ENCODE measurements at regions not wholly inside any gene's neighbourhood (a gene's known extent, or its start where the extent isn't known, plus 50 kb on each side); places are given as distances from the start of the nearest gene placed in this dataset.
A peak's percentile ranks its signal among the peaks of the same experiment; 100 is the strongest.

DNA sequence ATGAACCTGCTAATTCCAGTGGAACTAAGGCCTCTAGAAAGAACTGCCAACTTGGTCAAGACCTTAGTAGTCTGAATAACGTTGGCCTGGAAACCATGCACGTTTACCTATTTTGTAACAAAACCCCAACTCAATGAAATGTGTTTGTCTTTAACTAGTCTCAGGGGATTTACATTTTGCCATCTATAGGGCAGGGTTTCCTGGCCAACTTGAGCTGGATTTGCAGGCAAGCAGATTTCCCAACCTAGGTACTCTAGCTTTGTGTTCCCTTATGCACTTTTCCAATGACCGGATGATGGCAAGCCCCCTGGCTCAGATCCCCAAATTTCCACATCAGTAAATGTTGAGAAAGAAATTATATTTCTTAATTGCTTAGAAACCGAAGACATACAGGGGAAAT, 114.5 kb downstream of the IRS2 start:
- DNase-seq (ENCODE audit: low read depth, low spot score): no peak

DNA sequence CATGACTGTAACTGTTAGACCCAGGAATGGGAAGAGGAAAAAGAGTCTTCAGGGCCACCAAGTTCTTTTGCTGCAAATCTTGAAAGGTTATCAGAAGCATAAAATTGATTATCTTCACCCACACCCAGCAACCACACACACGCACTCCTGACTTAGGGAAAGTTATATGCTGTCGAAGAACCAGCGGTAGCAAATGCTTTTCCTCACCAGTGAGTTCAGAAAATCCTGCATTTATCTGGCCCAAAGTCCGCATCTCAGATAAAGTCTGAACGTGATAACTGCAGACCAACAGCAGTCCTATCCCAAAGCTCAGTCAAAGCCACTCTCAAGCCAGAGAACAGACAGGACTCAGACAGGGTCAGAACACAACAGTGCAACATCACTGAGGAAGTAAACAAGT, 115.6 kb downstream of the IRS2 start:
- no peak for DNase-seq (ENCODE audit: low read depth, low spot score)
- no peak overlapping the region for H3K27ac ChIP-seq

More for the DNA sequence above, 114.5 kb downstream of the IRS2 start:
- H3K27ac ChIP-seq: no peak overlapping the region

DNA sequence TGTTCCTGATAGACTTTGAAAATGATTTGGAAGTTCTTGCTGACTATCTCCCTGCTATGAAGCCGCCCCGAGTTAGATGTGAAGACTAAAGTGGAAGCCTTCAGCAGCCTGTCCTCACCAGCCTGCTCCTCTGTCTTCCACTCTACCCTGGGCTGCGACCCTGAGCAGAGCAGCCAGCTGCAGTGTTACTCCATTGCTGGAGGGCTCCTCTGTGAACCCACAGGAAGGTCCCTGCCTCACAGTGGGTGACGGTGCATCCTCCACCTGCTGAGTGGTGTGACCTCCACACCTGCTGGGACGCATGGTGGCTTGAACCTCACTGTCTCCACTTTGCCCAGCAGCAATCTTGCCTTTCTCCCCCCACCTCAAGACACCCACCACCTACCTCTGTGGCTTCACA, 116.4 kb downstream of the IRS2 start:
- no peak overlapping the region for H3K27ac ChIP-seq
- DNase-seq (ENCODE audit: low read depth, low spot score): no peak

DNA sequence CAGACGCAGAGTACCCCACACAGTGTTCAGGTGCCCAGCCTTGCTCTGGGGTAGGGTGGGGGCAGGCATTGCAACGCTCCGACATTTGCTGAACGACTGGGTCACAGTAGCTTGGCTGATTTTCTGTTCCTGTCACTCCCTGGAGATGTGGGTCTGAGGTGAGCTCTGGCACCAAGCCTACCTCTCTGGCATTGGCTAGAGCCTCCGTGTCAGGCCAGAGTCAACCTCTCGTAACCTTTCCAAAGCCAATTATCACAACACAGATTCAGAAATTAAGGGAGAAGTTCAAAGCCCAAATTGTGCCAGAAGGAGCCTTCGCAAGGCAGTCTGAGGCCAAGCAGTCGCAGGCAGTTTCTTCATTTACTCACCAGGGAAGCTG, 117.2 kb downstream of the IRS2 start:
- H3K27ac ChIP-seq: no peak overlapping the region
- DNase-seq (ENCODE audit: low read depth, low spot score): no peak

DNA sequence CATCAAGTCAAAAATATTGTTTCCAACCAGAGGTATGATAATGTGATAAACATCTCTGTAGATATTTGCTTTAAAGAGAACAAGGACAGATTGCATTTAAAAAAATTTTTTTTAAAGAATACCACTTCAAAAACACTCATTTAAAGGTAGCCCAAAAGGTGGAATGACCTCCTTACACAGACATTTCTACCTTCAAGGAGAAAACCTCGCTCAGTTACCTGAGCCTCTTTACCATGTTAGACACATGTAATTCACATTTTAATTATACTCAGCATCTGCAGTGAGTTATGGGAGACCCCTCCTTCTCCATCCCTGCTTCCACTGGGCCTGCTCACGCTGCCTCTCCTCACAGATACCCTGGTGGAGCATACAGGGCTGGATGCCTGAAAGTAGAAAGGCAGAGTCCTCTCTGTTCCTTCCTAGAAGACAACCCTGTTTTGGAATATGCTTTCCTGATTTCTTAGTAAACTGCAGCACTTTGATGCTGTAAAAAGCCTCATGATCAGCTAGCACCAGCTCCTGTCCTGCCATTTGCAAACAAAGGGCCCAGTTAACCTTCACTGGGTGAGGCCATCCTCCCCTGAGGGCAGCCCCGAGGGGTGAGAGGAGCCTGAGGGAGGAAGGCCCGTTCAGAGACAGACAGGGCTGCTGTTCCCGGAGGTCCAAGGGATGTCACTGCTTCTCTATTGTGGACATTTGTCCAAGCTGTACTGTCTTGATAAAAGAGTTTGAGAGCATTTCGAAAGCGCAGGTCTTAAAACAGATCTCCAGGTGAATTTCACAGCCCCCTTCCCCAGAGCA, 117.8 kb downstream of the IRS2 start:
- no peak for DNase-seq (ENCODE audit: low read depth, low spot score)
- H3K27ac ChIP-seq: no peak overlapping the region

DNA sequence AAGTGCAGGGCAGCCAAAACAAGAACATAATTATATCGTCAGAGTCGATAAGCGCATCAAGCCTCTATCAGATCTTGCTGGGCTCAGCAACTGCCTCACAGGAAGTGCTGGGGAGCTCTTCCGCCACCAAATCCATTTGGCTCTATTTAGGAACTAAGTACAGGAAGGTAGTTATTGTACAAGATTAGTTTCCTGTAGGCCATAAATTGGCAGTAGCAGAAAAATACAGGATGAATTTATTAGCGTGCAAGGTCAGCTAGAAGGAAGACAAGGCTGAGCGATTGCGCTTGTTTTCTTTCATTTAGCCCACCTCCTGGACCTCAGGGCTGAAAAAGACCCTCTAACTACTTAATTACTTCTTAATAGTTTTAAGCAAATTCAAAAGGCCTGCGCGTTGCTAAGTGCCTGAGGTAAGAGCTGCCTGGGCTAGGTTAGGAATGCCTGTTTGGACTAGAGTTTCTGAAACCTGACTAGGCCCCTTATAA, 118.5 kb downstream of the IRS2 start:
- no peak for DNase-seq (ENCODE audit: low read depth, low spot score)
- H3K27ac ChIP-seq: no peak overlapping the region

DNA sequence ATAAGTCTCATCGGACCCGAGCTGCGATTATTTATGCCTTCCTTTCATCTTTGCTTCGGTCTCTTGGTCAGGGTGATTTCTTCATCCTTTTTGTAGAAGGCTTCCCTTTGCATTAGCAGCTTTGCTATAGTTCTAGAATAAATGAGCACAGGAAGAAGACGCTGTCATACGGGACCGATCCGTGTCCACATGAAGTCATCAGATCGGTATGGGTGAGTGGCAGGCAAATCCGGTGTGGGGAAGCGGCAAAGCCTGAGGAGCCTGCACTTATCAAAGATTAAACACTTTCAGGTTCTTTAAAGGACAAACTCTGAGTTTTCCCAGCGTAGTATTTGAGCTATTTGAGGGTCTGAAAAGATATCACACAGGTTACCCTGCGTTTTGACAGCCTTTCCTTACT, 119.3 kb downstream of the IRS2 start:
- peak overlapping the region; percentile 37 for H3K27ac ChIP-seq
- DNase-seq (ENCODE audit: low read depth, low spot score): no peak

DNA sequence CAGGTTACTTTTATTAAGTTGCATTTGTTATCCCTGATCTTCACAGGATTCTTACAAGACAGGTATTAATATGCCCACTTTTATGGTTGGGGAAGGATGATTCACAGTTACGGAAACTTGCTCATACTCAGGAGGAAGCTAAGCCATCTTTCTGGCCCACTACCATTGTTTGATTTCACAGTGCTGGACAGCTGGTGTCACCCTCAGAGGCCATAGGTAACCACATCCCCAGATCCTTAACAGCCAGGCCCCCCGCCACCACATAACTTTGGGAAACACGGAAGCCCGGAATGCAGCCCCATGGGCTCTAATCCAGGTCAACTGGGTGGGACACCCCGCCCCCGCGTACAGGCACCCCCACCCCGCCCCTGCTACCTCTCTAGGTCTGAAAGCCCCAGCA, 119.7 kb downstream of the IRS2 start:
- peak overlapping the region; percentile 37 for H3K27ac ChIP-seq
- DNase-seq (ENCODE audit: low read depth, low spot score): no peak

DNA sequence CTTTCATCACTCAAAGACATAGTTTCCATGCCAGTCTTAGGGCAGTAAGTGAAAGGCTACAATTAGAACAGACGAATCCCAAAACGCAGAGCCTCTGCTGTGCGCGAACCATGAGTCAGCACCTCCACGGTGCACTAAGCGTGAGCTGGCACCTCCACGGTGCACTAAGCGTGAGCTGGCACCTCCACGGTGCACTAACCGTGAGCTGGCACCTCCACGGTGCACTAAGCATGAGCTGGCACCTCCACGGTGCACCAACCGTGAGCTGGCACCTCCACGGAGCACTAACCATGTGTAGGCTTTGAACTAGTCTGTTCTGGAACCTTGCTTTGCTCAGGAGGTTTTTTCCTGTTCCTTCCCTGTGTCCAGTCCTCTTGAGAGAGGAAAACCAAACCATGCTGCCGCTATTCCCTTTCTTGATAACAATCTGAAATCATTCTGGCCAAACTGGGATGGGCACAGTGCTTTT, 120.6 kb downstream of the IRS2 start:
- H3K27ac ChIP-seq: peak overlapping the region; percentile 37
- DNase-seq (ENCODE audit: low read depth, low spot score): no peak

DNA sequence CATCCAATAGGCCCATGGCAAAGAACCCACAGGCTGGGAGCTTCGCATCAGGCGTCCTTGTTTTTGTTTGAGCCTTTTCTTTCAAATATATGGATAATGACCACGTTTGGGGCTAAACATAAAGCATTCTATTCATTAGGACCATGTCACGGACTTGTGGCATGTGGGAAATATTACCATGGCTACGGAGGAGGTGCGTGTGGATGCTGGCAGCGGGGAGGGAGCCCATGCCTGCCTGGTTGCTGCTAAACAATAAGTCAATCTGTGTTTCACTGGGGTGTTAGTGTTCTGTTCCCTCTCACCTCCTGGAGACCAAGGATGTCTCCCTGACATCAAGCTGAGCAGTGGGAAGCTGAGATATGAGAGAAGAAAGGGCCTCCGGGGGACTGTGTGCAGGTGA, 121.1 kb downstream of the IRS2 start:
- H3K27ac ChIP-seq: no peak overlapping the region
- DNase-seq (ENCODE audit: low read depth, low spot score): no peak

DNA sequence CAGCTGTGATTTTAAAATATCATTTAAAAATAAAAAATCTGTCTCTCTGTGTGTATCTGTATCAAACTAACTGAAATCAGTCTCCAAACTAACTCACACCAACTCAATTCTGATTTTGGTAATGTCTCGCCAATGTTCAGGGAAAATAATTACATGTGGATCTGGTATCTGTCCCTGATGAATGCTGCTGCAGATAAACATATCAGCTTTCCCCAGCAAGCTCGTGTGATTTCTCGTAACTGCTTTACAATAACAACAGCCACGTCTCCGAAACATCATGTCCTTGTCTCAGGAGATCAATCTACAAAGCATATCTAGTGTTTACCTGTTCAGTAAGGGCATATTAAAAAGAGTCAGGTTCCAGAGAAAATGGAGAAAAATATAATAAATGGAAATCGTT, 129.0 kb downstream of the IRS2 start:
- no peak overlapping the region for H3K27ac ChIP-seq
- DNase-seq (ENCODE audit: low read depth, low spot score): no peak

DNA sequence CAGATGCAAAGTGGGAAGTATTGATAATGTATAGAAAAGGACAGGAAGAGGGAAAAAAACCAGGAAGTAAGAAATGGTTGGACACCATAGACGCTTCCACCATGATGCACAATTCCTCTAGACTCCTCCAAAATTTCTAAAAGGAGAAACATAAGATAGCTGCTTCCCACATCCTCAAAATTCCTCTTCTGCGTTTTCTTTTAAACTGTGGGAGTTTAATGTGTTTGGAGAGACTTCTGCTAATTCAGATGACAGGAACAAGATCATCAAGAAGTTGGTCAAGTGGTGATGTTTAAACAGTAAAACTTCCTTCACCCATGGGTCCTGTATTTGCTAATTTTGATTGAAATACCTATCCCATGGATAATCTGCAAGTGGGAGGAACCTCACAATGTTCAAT, 130.2 kb downstream of the IRS2 start:
- no peak for DNase-seq (ENCODE audit: low read depth, low spot score)
- no peak overlapping the region for H3K27ac ChIP-seq

DNA sequence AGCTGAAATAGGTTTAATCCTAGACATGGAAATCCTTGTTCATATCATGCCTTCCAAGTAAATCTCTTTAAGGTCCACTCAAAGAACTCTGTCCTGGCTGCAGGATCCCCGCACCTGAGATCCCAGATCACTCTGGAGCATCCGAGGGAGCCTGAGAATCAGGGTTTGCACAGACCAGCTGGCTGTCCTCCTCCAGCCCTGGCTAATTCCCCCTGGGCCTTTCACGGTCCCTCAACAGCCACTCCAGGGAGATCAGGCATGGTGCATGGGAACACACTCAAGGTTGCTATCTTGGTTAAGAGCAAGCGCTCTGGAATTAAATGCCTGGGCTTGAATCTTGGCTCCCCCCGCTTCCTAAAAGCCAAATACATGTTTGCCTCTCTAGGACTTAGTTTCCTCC, 130.8 kb downstream of the IRS2 start:
- H3K27ac ChIP-seq: no peak overlapping the region
- no peak for DNase-seq (ENCODE audit: low read depth, low spot score)

DNA sequence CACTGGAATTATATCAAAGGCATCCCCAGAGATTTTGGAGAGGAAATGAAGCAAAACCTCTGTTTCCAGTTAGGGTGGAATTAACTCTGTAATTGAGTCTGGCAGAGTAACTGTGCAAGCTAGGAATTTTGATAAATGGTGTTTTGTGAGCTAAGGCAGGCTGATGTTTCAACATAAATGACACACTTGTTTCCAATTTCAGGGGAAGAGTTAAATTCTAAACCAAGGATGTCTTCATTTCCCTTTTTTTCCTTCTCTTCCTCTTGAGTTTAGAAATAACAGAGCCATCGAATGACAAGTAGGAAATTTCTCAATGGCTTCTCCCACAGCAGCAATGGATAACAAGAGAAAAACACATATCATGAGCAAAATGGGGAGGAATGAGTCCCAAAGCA, 131.2 kb downstream of the IRS2 start:
- H3K27ac ChIP-seq: no peak overlapping the region
- DNase-seq (ENCODE audit: low read depth, low spot score): no peak

DNA sequence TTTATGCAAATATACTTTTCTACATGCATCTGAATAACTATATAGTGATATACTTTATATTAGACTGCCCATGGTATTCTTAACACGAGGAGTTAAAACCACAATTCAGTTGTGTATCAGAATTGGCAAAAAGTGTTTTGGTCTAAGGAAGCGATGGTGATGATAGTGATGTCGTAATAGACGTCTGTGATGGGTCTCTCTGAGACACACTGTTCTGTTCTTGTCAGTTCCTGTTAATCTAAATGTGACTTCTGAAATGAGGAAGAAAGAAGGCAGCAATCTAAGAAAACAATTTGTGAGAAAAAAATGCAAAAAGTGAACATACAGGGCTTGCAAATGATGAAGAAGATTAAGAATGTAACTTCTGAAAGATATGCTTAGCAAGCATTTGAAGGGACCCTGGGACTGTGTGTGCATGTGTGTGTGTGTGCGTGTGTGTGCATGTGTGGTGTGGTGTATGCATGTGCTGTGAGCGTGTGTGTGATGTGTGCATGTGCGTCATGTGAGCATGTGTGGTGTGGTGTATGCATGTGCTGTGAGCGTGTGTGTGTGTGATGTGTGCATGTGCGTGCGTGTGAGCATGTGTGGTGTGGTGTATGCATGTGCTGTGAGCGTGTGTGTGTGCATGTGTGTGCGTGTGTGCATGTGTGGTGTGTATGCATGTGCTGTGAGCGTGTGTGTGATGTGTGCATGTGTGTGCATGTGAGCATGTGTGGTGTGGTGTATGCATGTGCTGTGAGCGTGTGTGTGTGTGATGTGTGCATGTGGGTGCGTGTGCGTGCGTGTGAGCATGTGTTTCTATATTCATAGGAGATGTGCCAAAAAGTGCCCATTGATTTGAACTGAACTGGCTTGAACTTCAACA, 131.8 kb downstream of the IRS2 start:
- H3K27ac ChIP-seq: no peak overlapping the region
- DNase-seq (ENCODE audit: low read depth, low spot score): no peak

DNA sequence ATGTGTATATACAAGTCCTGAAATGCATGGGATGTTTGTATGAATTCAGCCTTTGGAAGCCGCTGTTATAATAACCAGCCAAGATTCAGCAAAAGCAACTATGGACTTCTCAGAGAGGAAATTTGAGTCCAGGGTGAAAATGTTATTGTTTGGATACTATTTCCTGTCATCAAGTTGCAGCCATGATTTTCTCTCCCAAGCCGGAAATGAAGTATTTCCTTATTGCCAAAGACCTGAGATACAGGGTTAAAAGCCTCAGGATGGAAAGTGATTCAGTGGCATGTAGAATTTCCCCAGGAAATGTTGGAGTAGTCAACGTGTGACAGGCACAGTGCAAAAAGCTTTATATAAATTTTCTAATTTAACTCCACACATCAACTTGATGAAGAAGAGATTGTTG, 133.9 kb downstream of the IRS2 start:
- no peak for DNase-seq (ENCODE audit: low read depth, low spot score)
- H3K27ac ChIP-seq: no peak overlapping the region

DNA sequence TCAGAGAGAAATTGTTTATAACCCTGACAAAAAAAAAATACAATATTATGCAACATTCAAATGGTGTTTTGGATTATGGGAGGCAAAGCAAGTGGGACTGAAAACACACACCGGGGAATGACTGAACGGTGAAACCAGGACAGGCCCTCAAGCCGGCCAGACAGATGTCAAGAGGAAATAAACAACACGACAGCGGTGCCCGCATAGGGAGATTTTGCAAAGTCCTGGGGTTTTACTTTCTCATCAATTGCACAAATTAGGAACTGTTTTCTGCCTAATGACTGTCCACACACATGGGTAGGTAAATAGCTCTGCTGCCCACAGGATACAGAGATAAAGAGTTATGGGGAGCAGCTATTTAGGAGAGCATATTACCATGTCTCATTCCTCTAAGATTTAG, 134.5 kb downstream of the IRS2 start:
- DNase-seq (ENCODE audit: low read depth, low spot score): no peak
- no peak overlapping the region for H3K27ac ChIP-seq

DNA sequence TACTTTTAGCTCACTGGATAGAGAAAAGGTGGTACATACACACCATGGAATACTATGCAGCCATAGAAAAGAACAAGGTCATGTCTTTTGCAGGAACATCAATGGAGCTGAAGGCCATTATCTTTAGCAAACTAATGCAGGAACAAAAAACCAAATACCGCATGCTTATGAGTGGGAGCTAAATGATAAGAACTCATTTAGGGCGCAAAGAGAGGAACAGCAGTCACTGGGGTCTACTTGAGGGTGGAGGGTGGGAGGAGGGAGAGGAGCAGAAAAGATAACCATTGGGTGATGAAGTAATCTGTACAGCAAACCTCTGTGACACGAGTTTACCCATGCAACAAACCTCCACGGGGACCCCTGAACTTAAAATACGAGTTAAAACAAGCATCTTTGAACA, 135.1 kb downstream of the IRS2 start:
- DNase-seq (ENCODE audit: low read depth, low spot score): no peak
- no peak overlapping the region for H3K27ac ChIP-seq

DNA sequence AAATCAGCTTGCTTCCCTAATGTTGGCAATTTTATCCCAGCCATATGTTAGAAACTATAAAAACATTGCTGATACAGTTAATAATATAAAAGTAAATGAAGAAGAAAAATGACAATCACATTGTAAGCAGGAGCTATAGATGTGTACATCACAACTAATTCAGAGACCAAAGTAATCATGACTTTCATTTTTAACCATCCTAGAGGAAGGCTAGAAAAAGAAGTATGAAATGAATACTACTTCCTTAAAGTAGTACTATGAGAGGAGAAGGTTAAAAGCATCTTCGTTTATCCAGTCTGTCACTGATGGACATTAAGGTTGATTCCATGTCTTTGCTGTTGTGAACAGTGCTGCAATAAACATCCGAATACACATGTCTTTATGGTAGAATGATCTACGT, 135.5 kb downstream of the IRS2 start:
- no peak for DNase-seq (ENCODE audit: low read depth, low spot score)
- H3K27ac ChIP-seq: no peak overlapping the region

DNA sequence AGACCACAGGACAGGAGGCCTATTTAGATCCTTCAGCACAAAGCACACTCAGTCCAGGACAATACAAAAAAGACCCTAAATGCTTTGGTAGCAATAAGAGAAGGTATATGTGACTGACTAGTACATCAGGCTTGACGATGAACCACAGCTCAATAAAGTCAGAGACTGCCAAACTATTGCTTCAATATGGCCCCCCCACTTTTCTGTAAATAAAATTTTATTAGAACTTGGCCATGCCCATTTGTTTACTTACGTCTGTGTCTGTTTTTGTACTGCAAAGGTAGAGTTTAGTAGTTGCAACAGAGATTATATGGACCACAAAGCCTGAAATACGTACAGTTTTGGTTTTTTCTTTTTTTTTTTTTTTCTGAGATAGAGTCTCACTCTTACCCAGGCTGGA, 136.7 kb downstream of the IRS2 start:
- no peak overlapping the region for H3K27ac ChIP-seq
- no peak for DNase-seq (ENCODE audit: low read depth, low spot score)

DNA sequence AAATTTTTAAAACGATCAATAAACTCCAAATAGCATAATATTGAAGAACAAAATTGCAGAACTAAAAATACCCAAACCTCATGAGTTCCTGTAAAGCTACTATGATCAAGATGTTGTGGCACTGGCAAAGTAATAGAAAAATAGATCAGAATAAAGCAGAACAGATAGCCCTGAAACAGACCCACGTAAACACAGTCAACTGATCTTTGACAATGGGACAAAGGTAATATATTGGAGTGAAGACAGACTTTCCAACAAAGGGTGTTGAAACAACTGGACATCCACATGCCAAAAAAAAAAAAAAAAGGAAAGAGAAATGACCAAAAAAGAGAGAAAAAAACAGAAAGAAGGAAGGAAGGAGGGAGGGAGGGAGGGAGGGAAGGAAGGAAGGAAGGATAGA, 138.7 kb downstream of the IRS2 start:
- no peak overlapping the region for H3K27ac ChIP-seq
- DNase-seq (ENCODE audit: low read depth, low spot score): no peak
